GM21825 (cell line): ENCODE measurements at regions not wholly inside any gene's neighbourhood (a gene's known extent, or its start where the extent isn't known, plus 50 kb on each side); places are given as distances from the start of the nearest gene placed in this dataset.

Experiments used
- ATAC-seq: cut with Tn5 transposase; IDR thresholded peaks from one replicate; pipeline ENCODE4 v1.9.1; 2021; ENCODE audit warnings: mild to moderate bottlenecking, moderate library complexity; ENCODE audit not compliant: unreplicated experiment

DNA sequence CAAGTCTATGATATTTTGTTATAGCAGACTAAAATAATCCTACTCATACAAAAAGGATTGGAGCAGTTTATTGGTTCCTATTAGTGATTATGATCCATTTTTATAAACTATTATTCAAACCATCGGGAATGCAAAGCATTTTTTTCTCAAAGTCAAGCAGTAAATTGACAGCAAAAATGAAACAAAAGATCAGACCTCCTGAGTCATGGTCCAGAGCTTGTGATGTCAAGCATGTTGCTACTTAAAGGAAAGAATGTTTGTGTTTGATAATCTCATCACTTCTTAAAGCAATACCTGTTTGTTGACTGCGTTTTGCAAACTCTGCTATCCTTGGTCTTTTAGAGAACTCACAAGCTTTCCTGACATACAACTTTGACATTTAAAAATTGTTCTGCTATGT, 204.4 kb downstream of the SAMD5 start:
- no peak for ATAC-seq

DNA sequence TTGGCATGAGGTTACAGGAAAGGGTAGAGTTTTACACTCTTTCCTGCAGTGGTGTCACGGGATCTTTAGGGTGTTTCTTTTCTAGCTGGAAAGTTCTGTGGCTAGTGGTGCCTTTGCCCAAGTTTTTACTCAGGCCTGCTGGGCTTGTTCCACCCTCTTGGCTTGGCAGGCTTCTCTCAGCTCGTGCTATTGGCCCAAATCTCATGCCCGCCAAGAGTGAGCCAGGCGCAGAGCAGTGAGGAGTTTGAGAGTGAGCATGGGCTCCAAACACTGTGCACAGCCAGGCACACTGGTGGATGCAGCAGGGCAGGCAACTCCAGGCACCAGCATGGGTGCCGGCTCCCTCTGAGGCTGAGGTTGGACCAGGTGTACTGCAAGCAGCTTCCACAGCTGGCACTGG, 206.5 kb downstream of the SAMD5 start:
- ATAC-seq, result no peak

DNA sequence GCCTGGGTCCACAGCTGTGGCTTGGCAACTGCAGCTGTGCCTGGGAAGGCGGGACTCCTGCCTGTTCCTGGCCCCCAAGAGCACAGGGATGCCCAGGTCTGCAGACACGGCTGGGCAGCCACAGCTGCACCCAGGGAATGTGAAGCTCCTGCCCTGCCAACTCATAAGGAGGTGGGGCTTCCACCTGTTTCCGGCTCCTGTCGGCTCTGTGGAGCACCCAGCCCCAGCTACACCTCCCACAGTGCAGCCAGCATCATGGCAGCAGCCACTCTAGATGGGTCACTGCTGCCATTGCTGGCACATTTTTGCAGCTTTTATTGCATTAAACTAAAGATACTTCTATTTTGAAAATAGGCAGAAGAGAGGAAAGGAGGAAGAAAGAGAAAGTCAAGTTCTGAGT, 207.9 kb downstream of the SAMD5 start:
- ATAC-seq, result no peak

DNA sequence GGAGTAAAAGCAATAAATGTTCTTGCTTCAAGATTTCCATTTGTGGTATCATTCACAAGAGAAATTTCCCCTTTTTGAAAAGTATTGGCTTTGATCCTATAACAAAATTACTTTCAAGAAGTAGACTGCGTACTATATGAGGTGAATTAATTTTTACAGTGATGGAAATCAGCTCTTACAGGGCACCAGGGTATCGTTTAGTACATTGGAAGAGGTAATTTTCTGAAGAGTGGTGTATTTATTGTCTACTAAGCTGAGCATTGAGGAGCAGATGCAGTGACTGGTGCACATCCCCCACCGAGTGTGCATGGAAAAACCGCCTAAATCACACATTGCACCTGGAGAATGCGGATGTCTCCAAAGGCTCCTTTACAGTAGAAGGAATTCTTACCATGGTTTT, 209.5 kb downstream of the SAMD5 start:
- no peak for ATAC-seq

DNA sequence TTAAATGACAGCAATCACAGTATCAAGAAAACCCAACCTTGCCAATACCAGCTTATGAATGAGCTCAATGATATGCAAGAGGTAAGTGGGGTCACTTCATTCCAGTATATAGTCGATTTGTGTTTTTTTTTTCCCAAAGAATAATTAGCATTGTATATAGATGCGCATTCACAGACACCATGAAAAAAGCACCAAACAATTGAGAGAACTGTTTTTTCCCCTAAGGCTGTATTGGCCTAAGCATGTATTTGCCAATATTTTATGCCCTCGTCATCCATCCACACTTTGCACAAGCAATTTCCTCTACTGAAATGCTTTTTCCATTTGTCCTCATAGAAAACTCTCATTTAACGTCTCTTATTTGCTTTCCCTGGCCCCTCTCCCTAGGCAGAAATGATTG, 213.7 kb downstream of the SAMD5 start:
- no peak for ATAC-seq

DNA sequence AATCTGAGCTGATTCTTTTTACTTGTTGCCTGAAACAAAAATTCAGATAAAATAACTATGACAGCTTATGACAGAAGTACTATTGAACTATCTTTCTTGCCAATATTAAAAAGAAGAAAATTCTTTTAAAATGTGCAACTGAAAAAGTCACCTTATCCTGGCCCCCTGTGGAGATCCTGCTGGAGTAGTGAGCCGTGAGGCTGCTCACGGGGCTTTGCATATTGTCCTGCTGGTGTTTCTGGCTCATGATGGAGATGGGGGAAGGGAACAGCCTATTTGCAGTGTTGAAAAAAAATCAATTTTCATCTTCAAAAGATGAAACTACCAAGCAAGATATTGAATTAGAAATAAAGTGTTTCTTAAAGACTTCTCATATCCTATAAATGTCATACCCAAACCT, 216.0 kb downstream of the SAMD5 start:
- ATAC-seq, result no peak

DNA sequence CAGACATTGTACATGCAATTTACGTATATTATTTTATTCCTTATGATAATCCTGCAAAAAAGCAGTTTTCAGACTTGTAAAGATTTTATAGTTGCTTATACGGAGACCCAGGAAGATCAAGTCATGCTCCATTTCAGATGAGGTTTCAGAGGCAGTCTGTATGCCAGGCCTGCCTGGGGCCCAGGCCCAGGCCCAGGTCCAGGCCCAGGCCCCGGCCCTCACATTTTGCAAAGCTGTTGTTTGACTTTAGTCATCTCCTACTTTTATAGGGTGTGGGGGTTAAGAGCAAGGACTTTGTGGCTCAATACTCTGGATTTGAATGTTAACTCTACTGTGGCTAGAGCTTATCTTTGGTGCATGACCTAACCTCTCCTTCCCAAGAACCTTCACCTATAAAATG, 217.9 kb downstream of the SAMD5 start:
- no peak for ATAC-seq

DNA sequence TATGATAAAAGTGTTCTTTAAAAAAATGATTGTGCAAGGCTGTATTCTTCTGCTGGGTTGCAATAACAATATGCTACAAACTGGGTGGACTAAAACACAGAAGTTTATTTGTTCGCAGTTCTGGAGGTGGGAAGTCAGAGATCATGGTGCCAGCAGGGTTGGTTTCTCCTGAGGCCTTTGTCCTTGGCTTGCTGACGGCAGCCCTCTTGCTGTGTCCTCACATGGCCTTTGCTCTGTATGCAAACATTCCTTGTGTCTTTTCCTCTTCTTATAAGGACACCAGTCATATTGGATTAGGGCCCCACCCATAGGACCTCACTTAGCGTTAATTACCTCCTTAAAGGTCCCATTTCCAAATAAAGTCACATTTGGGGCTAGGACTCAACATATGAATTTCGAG, 220.4 kb downstream of the SAMD5 start:
- ATAC-seq, result no peak

DNA sequence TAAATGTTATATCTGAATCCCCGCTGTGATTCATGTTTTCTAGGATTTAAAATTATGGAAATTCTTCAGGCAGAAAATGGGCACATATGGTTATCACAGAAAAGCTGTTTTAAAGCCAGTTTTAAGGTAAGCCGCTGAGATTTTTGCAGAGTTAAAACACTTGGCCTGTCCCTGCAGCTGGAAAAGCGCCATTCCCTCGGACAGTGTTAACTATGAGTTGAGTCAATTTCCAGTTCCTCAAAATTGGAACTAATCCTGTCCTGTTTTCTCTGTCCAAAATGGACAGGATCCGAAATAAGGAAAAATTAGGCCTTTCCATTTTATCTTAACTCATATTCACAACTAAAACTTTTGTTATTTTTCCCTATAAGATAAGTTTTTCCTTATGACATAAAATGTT, 225.2 kb downstream of the SAMD5 start:
- no peak for ATAC-seq

DNA sequence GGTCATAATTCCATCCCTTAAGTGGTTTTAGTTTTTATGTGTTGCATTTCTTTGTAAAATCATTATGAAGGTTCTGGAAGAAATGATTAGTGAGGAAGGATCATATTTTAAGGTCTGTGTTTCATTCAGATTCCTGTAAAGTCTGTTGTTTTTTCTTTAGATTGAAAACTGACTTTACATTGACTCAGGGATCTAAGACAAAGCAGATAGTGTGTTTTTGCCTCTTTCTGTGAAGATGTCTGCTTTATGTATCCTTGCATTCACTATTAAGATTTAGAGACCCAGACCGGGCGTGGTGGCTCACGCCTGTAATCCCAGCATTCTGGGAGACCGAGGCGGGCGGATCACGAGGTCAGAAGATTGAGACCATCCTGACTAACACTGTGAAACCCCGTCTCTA, 225.7 kb downstream of the SAMD5 start:
- no peak for ATAC-seq

DNA sequence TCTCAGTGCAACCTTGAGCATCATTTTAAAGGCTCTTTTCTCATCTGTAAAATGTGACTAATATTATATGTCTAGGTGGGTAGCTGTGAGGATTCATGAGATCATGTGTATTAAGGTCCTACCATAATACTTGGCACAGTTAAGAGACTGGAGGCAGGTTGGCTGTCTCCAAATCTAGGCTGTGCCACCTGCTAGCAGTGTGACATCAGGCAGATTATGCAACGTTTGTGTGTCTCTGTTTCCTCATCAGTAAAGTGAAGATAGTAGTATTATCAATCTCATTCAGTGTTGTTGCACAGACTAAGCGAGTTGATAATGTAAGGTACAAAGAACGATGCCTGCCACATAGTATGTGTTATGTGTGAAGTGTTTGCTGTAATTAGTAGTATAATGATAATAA, 227.4 kb downstream of the SAMD5 start:
- no peak for ATAC-seq

DNA sequence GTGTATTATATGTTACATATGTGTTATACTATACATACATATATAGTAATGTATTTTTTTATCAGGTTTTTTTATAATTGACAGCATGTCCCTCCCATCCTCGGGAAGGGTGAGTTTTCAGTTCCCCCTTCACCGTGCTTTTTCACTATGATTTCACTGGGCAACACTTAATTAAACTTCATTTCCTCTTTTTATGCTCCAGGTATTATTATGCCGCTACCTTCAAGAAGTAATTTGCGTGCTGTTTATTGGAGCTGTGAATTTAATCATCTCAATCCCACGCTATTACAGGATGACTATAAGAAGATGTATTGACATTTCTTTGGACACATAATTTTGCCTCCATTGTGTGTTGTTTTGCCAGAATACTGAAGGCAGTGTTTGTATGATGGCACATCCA, 228.6 kb downstream of the SAMD5 start:
- ATAC-seq, result no peak

DNA sequence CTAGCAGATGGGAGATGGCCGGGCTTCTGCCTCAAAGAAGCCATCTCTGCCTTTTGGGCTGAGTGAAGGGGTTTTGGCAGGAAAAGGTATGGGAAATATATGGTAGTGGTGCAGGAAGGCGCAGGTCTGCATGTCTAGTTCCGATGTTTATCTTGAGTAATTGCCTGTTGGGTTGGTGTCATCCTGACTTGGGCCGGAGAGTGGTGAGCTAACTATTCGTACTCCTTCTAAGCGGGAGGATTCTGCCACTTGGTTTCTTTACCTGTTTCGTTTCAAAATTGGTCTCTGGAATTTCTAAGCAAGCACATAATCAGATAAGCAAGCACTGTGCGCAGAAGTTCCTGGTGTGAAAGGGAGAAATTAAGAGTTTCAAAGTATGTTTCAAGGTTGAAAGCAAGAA, 229.6 kb downstream of the SAMD5 start:
- ATAC-seq, result no peak

DNA sequence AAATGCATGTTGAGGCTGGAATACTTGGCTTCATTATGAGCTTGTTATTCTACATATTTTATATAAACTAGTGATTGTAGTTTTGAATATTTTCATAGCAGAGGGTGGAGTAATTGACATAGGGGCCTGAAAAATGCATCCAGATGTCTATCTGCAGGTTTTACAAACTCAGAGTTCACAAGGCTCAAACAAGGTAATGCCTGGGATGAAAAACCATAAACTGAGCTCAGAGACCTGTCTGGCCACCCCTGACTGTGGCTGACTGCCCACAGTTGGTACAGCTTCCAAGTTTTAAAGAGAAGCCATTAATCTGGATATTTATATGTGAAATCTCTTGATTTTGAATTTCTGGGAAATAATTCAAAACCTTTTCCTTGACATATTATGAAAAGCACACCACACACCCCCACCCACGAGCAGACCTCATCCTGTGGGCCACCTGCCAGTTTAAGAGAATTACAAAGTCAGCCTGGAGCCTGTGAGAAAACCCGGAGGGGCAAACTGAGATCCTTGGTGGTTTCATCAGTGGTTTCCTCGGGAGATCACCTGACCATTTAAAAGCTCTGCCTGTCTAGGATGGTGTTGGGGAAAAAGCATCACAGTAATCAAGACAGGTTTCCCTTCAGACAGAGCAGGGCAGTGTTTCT, 230.1 kb downstream of the SAMD5 start:
- ATAC-seq, result no peak

DNA sequence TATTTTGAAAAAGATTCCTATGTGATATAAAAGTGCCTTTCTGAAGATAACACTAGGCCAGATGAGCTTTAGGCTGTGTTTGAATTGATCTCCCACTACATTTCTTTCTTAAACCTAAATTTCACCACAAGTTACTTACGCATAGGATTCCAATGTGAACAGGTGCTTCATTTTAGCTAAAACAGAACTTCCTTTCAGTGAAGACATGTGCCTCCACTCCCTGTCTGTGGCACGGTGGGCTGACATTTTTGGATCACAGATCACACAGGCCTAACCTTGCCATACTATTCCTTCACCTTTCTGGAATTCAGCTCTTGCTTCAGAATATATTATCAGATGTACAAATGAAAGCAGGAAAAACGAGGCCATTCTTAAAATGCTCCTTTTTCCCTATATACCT, 231.8 kb downstream of the SAMD5 start:
- ATAC-seq, result no peak

DNA sequence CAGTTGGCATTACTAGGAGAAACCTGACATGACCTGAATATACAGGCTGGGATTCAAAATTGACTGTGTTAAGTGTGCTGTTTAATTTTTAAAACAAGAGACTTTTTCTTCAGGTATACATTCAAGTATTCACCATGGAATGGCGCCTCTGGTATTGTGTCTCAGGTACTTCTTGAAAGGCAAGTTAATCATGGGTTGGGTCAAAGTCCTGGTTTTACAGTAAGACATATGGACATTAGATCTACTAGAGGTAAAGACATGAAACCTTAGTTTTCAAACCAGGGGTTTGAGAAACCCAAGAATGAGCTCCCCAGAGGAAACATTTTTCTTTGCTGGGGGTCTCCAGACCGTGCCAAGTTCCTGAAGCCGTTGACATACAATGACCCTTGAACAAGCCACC, 232.4 kb downstream of the SAMD5 start:
- no peak for ATAC-seq

DNA sequence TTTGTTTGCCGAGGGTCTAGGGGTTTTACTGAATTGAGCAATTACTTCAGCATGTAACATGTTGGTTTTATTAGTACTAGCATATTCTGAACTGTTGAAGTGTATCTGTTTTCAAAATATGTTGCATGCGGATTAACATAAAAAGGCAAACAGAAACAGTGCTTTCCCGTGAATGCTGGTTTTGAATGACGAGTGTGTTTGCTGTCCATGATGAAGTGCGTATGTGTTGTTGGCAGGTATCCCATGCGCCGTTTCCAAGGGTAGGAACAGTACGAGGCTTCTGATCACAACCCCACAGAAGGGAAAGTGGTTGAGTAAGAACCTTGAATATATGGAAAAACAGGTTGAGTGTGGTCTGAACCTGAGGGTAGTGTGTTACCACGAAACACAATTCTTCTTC, 232.9 kb downstream of the SAMD5 start:
- ATAC-seq, result no peak

DNA sequence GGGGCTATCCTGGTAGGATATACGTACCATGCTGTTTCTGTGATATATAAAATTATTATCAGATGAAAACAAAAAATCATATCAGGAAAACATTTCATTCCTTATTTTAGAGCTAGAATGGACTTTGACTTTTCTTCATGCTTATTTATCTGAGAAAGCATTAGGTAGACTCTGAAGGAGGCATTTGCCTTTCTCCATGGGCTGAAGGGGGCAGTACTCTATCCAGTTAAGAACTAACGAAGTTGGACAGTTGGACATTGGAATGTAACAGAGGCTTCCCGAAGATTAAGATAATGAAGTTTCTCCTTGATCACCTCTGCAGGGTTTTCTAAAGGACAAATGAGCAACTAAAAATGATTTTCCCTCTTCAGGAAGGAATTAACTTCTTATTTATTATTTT, 233.9 kb downstream of the SAMD5 start:
- ATAC-seq, result no peak

DNA sequence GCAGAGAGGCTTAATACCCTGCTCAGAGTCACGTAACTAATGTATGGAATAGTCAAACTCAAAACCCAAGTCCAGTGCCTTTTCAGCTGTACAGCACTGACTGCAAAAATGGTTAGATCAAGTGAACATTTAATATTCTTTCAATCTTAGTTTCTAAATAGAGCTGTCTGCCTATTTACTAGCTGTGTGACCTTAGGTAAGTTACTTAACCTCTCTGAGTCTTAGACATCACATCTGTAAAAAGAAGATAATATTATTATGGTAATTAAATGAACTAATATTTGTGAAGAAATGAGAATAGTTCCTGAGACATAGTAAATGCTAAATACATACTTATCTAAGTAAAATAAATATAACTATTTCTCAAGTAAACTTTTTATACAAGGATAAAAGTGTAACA, 235.5 kb downstream of the SAMD5 start:
- ATAC-seq, result no peak

DNA sequence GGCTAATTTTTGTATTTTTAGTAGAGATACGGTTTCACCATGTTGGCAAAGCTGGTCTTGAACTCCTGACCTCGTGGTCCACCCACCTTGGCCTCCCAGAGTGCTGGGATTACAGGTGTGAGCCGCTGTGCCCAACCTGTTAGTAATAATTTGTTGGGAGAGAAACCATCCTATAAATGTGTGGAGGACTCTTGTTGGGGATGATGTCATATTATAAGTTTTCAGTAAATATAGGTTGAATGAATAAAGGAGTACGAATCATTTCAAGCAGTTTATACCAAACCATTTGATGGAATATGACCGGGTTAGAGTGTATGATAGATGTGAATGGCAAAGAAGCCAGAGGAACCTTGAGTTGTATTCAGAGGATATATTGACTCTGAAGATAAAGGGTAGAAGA, 240.8 kb downstream of the SAMD5 start:
- no peak for ATAC-seq

DNA sequence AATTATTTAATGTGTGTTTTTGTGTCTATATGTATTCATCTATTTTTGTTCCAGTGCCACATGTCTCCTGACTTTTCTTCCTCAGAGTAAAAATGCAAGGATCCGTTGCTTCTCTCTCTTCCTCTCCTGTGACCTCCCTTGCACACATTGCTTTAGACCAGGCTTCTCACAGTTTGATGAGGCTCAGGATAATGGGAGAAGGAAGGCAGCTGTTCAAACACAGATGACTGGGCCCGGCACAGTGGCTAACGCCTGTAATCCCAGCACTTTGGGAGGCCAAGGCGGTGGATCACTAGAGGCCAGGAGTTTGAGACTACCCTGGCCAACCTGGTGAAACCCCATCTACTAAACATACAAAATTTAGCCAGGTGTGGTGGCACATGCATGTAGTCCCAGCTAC, 241.9 kb downstream of the SAMD5 start:
- ATAC-seq, result no peak

DNA sequence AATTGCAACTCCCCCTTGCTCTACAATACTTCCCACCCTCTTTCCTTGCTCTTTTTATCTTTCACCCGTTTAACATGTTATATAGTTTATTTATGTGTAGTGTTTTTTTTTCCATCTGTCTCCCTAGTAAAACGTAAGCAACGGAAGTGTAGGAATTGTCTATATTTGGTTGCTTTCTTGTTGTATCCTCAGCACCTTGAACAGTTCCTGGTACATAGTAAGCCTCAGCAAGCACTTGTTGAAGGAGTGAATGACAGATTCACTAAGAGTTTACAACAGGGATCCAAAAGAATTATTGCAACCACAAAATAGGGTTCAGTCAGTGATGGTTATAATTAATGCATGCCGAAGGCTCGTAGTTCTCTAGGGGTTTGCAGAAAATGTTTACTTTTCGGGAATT, 242.7 kb downstream of the SAMD5 start:
- ATAC-seq, result no peak

DNA sequence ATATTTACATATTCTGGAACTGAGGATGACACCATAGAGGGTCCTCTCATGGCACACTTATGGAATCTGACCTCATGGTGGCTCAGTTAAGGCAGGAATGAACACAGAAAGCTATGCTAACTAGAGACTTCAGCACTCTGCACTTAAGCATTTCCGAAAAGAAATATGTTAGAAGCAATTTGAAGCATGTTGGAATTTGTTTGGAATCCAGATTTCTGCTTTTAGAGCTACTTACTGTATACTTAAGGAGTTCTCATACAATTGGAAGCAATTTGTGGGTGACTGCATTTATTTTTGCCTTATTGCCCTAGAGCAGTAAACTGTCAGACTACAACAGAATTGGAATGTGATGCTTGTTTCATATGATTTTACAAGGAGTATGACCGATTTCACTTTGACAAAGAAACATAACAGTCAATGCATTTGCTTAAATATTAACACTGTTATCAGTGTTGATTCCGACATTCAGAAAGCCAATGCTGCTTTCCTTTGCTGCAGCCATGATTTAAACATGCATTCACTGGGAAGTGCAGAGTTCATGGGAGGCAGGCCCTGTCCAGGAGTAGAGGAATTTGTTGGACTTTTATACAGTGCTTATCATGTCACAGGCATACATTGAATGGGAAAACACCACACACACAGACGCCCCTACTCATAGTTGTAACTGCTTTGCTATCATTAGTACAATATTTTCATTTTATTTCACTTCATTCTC, 244.4 kb downstream of the SAMD5 start:
- ATAC-seq, result no peak
